ENCODE measurements at regions not wholly inside any gene's neighbourhood (a gene's known extent, or its start where the extent isn't known, plus 50 kb on each side); places are given as distances from the start of the nearest gene placed in this dataset.
"Not testable (repeated sequence)": the region's sequence is repeated elsewhere in the genome, so short reads cannot be mapped to it uniquely, and the experiment has no call there.

GRCh38 chr12:76292891-76293290, 55.3 kb downstream of the BBS10 start:
- not testable (repeated sequence) for DNase-seq

DNA sequence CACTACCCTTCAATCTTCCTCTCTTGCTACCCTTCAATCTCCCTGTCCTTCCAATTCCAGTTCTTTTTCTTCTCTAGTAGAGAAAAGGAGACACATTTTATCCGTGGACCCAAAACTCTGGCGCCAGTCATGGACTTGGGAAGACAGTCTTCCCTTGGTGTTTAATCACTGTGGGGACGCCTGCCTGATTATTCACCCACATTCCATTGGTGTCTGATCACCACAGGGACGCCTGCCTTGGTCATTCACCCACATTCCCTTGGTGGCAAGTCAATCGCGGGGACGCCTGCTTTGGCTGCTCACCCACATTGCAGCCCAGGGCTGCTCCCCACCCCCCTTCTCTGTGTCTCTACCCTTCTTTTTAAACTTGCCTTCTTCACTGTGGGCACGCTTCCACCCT, 55.9 kb downstream of the BBS10 start:
- peak; percentile 43 for DNase-seq

GRCh38 chr12:76290963-76291859, 57.0 kb downstream of the BBS10 start:
- DNase-seq: no peak

GRCh38 chr12:76288218-76288617, 60.0 kb downstream of the BBS10 start:
- no peak for DNase-seq

- peak; percentile 39 for DNase-seq
These were observed 63.1 kb downstream of the BBS10 start for GRCh38 chr12:76284816-76285750.

DNA sequence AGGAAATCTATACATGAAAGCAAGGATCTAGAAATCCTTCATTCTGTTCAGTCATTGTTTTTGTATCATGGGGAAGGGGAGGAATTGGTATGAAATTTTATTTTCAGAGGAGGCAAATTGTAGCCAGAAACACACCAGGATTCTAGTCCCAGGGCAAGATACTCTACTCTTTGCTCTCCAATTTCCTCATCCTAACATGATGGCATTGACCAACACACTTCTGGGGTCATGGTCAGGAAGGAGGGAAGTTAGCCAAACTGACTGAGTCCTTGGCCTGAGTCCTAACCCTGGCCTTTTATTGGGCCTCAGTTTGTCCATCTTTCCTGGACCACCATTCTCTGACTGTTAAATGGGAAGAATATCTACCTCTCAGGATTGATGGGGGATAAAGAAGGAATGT, 65.5 kb downstream of the BBS10 start:
- DNase-seq: no peak

- peak; percentile 86 for DNase-seq
These were observed 70.7 kb downstream of the BBS10 start for GRCh38 chr12:76277480-76277879.

DNA sequence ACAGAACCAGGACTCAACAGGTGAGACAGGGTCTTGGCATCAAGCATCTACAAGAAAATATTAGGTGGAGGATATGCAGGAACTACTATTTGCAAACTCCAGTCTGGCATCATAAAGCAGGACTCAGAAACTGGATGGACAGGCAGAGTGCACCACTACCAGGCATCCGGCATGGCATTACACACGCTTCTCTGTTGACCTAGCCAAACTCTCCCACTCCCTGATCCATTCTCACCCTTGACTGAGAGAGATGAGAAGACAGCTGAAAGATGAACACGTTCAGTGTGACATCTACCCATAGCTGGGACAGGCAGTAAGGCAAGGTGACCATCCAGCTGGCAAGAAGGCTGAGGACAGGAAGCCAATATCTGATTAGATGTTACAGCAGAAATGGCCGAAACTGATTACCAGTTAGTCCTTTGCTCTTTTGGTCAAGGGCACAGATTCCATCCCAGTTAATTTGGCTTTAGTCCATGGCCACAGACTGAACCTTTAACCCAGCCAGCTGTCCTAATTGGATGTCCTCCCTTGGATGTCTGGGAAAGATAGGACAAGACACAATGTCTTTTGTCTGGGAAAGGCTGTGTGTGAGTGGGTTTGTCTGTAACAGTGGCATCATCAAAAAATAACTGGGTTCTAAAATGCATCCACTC, 71.6 kb downstream of the BBS10 start:
- no peak for DNase-seq

GRCh38 chr12:76275511-76276093, 72.6 kb downstream of the BBS10 start:
- DNase-seq: no peak

GRCh38 chr12:76274420-76275083, 73.7 kb downstream of the BBS10 start:
- peak; percentile 42 for DNase-seq

DNA sequence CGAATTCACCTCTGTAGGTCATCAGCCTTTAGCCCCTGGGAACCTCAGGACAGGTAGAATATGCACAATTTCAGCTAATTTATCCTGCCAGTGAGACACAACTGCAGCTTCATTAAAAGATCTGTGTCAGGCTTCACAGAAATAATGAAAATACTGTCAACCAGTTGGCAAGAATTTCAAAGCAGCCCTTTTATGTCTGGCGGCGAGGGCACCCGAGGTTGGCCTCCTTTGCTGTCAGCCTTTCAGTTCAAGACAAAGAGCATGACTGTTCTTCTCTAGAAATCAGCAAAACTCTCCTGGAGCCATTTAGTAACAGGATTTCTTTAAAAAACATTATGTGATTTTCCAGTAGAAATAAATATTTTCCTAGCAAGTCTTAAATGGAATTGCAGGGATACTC, 75.9 kb downstream of the BBS10 start:
- DNase-seq: no peak

DNA sequence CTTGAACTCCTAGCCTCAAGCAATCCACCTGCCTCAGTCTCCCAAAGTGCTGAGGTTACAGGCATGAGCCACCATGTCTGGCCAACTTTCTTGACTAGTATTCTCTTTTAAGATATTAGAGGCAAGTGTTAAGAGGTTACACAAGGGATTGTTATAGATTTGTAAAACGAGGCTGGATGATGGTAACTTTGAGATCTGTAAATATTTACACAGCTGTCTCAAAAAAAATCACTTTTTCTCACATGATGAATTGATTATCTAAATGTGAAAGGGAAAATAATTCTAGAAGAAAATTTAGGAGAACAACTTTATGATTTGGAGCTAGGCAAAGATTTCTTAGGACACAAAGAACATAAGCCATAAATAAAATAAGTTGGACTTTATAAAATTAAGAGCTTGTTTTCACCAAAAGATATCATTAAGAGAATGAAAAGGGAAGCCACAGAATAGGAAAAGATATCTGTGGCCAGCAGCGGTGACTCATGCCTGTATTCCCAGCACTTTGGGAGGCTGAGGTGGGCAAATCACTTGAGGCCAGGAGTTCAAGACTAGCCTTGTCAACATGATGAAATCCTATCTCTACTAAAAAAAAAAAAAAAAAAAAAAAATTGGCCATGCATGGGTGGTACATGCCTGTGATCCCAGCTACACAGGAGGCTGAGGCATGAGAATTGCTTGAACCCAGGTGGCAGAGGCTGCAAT, 77.4 kb downstream of the BBS10 start:
- no peak for DNase-seq

DNA sequence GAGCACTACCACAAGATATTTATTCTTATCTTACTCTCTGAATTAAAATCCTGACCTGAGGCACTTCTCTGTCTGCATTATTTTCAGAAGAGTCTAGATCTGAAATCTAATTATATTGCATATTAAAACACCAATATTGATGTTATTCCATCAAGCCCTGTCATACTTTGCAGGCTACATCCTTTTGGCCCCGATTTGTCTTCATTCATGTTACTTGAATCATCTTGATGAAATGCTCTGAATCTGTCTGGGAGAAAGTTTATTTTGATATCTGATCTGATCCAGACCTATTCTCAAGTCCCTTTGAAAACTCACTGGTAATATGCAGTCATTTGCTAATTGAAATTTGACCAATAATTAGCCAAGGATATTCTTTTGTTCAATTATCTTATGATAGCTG, 79.9 kb downstream of the BBS10 start:
- peak; percentile 62 for DNase-seq

DNA sequence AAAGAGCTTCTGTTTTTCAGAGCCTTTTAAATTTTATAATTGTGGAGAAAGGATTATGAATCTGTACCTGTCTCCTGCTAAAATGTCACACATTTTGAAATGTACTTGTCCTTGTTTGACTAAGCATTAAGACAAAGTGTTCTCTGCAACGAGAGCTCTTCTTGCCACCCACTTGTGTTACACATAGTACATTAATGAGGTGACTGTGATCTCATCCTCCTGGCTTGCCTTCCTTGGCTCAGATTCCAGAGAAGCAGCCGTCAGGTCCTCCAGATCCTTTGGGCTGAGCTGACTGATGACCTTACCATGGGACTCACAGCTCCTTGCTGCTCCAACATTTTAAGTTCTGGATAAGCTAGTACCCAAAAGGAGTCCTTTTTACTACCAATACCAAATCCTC, 81.4 kb downstream of the BBS10 start:
- peak; percentile 84 for DNase-seq

DNA sequence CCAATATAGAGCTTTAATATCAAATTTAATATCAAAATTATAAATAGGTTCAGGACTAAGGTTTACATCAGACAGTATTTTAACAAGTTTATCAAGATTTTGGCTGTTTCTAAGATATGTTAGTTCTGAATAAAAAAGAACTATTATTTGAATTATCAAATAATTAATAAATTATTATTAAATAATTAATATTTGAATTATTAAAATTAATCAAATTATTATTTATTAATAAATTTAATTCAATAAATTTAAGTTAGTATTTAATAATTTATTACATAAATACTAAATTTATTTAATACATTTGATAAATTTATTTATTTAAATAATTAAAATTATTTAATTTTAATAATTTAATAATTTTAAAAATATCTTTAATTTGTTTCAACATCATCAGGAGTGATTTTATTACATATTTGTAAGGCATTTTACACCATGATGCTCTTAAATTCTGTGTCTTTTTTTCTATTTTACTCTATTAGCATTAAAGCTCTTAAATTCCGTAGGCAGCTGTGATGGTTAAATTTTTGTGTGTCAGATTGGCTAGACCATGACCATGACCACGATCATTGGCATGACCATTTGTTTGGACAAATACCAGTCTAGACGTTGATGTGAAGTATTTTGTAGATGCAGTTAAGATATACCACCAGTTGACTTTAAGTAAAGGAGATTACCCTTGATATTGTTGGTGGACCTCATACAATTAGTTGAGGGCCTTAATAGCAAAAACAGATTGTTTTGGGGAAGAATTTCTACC, 82.6 kb downstream of the BBS10 start:
- DNase-seq: no peak

DNA sequence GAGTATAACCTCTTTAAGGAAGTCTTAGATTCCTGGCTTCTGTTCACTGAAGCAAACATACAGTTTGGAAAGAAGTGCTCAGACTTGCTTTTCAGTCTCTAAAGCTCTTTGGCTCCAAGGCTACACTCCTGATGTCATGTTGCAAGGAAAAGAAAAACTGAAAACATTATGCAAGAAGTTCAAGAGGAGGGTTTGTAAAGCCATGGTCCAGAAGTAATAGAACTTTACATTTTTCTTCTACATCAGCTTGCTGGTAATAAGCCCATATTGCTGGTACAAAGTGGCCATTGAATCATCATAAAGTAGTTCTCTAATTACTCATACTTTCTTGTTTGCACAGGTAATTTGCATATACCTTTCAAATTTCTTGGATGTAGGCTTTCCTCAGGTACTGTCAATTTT, 83.6 kb downstream of the BBS10 start:
- DNase-seq: no peak

GRCh38 chr12:76263696-76264095, 84.5 kb downstream of the BBS10 start:
- DNase-seq: no peak

GRCh38 chr12:76260390-76260748, 87.8 kb downstream of the BBS10 start:
- DNase-seq: no peak

- peak; percentile 89 for DNase-seq
These were observed 88.4 kb downstream of the BBS10 start for GRCh38 chr12:76259660-76260389.

GRCh38 chr12:76259106-76259505, 89.1 kb downstream of the BBS10 start:
- DNase-seq: peak; percentile 51

Data from fibroblast of skin of scalp (primary cell).